Epidermal melanocyte (primary cell): ENCODE measurements at regions not wholly inside any gene's neighbourhood (a gene's known extent, or its start where the extent isn't known, plus 50 kb on each side); places are given as distances from the start of the nearest gene placed in this dataset.

Experiments used
- DNase-seq: peaks from one replicate; pipeline ENCODE4 v3.0.0; 2011; ENCODE audit warnings: low spot score; ENCODE audit not compliant: insufficient read length

DNA sequence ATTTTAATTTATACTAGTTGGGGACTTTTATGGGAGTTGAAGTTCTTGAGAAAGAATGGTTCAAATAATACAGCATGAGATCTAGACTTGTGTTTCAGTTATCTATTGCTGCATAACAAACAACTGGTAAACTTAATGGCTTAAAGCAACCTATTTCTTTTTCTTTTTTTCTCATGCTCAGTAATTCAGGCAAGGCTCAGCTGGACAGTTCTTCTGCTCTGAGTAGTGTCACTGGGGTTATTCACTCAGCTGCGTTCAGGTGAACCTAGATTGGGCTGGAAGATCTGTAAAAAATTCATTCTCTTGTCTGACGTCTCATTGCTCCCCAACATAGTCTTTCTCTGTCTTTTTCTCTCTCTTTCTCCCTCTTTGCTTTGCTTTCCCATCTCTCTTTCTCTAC, 291.7 kb downstream of the GBA3 start:
- no peak for DNase-seq

DNA sequence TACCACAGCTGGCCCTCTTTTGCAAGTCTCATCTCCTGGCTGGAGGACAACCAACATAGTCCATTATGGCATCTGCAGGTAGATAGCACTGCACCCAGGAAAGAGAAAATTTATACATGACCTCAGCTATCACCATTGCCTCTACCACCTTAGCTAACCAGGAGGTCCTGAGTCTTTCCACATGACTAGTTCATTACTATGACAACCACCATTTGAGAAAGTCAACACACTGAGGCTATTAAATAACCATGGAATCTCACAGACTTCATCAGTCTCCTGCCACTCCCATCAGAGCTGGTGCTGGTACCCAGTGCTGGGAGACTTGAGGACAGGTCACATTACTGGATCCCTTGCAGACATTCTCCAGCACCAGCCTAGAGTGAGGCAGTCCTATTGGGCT, 285.9 kb downstream of the GBA3 start:
- DNase-seq = no peak

DNA sequence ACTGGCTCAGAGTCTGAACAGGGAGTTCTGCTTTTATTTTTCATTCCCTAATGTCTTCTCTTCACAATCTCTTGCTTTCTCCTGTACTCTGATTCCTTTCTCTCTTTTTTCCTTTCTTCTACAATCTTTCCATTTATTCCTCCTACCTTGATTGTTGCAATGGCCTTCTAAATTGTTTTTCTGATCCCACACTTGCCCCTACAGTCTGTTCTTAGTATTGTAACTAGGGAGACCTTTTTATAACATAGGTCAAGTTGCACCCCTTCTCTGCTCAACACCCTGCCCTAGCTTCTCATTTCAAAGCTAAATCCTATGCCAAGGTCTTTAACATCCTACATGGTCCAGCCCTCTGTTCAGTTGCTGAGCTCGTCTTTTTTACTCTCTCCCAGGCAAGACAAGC, 277.9 kb downstream of the GBA3 start:
- no peak for DNase-seq

GRCh38 chr4:22969287-22969896, 276.7 kb downstream of the GBA3 start:
- no peak for DNase-seq

- DNase-seq = peak; percentile 23
Observed at GRCh38 chr4:22962295-22962694, 269.6 kb downstream of the GBA3 start.

- no peak for DNase-seq
Observed at GRCh38 chr4:22959483-22959882, 266.7 kb downstream of the GBA3 start.

DNA sequence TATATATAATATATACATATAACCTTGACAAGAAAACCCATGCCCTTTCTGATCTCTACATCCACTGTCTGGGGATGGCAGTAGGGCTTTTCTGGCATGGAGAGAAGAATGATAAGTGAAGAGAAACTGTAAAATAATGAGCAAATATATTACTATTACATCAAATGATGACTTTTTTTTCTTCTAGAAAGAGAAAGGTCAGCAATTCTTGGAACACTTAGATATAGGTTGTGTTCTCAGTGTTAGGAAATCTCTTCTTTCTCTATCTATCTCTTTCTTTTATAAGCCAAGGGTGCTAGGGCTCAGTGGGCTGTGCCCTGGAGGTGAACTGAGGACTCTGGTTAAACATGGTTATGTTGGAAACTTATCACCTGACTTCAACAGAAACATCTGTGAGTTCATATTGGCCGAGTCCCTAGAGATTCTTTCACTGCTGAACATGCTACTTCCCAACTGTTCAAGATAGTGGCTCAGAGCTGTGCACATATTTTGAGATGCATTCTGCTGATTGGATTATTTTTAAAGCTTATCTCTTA, 265.1 kb downstream of the GBA3 start:
- DNase-seq = no peak

DNA sequence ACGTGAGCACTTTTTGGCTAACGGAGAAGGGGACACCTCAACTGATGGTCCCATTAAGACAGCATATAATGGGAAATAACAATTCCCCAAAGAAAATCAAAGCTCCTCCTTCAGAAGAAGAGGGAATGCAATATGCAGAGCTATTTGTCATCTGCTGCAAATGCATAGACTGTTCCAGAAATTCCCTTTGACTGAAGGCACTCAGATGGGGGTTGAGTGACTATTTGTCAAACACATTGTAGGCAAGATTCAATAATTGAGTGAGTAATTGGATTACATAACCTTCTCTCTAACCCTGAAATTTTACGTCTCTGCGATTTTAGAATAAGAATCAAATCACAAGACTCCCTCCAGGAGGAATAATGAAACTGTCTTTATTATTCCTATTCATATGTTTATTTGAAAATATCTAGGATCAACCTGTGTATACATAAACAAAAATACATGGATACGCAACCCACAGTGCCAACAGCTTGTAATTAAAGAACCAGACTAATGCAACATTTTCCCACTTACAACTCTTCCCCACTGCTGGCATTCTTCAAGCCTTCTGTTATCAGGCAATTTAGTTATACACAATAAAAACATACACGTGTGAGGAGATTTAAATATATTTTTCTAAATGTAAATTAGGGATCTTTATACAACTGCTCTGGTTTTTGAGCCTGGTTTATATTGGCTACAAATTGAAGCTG, 256.6 kb downstream of the GBA3 start:
- no peak for DNase-seq

DNA sequence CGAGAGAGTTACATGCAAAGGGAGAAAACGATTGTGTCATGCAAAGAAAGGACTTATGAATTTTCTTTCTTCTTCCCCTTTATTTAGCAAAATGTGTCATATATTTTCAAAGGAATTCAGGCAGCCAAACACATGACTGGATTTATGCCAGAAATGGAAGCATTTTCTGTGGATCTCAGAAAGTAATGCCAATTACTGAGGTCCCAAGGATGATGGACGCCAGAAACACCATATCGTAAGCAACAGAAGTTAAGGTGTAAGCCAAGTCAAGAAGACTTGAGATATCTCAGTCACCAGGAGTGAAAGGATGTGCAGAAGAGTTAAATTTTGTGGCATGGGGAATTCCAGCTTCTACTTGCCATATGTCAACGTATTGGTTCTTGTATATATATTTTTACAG, 255.1 kb downstream of the GBA3 start:
- no peak for DNase-seq

DNA sequence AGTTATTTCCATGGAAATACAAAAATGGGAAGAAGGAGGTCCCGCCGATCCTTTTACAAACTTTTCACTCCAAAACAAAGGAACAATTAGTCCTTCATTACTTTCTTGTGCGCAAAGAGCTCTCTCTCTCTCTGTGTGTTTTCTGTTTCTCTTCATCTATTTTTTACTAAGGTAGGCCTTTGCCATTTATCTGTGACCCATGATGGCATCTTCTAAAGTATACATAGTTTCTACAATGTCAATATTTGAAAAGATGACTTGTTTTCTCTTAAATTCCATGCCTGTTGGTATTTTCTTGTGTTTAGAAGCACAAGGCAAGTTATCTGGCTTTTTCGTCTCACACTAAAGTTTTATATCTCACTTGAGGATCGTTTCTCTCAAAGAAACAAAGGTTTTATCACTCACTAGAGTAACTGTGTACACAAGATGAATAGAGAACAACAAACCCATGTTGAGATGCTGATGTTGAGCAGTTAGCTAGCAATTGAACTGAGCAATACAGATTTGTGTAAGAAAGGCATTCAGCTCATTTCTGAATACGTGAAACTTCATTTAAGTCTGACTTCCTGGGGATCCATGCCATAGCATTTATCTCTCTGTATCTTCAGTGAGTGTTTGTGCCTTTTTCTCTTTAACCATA, 250.3 kb downstream of the GBA3 start:
- no peak for DNase-seq

- DNase-seq = no peak
Observed at GRCh38 chr4:22941688-22942375, 249.1 kb downstream of the GBA3 start.

- DNase-seq = no peak
Observed at GRCh38 chr4:22932326-22932725, 239.6 kb downstream of the GBA3 start.

DNA sequence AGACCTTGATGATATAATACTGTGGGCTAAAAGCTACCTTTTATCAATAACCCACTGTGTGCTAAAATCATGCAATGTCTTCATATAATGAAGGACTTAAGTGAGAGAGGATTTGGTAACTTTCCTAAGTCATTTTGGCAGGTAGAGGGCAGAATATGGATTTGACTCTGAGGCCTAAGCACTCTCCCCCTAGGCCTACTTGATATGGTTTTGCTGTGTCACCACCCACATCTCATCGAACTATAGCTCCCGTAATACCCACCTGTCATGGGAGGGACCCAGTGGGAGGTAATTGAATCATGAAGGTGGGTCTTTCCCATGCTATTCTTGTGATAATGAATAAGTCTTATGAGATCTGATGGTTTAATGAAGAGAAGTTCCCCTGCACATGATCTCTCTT, 229.7 kb downstream of the GBA3 start:
- no peak for DNase-seq

GRCh38 chr4:22921936-22922335, 229.2 kb downstream of the GBA3 start:
- DNase-seq = no peak

- no peak for DNase-seq
Observed at GRCh38 chr4:22911285-22911684, 218.5 kb downstream of the GBA3 start.

DNA sequence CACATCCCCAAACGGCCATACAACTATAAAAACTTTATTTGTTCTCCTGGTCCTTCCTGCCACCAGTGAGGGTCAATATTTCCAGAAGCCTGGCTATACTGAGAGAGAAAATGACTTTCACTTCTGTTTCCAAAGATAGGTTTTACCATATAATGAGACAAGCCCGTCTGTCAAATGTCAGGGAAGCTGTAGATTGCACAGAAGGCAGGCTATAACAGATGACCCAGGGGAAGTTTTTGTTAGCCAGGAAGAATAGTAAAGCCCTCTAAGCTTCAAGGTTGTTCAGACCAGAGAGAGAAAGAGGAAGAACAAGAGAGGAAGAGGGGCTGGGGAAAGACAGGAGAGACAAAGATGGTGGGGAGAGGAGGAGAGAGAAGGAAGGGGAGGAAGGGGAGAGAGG, 217.5 kb downstream of the GBA3 start:
- DNase-seq = no peak

GRCh38 chr4:22906045-22906444, 213.3 kb downstream of the GBA3 start:
- no peak for DNase-seq

DNA sequence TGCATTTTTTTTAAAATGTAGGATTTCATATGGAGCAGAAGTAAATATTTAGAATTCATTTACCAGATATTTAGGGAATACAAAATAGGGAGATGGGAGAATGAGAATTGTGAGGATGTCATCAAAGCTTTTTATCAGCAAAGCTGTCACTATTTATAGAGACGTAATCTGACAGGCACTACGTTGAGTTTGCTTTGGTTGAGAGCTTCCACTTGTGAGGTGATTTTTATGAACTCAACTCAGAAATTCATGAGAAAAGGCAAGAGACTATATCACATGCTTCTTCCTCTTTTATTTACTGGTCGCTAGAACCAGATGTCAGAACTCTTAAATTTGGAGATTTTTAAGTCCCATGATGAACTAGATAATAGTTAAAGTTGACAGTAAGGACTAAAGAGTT, 211.2 kb downstream of the GBA3 start:
- DNase-seq = no peak

GRCh38 chr4:22901631-22902030, 208.9 kb downstream of the GBA3 start:
- DNase-seq = no peak

DNA sequence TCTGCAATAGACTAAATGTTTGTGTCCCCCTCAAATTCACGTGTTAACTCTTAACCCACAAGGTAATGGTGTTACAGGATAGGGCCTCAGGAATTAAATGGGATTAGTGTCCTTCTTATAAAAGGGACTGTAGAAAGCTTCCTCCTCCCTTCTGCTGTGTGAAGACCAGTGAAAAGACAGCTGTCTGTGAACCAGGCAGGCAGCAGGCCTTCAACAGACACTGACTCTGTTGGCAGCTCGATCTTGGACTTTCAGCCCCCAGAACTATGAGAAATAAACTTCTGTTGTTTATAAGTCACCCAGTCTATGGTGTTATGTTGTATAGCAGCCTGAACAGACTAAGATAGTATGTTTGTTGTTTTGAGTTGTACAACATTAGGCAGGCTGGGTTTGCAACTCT, 208.1 kb downstream of the GBA3 start:
- no peak for DNase-seq

DNA sequence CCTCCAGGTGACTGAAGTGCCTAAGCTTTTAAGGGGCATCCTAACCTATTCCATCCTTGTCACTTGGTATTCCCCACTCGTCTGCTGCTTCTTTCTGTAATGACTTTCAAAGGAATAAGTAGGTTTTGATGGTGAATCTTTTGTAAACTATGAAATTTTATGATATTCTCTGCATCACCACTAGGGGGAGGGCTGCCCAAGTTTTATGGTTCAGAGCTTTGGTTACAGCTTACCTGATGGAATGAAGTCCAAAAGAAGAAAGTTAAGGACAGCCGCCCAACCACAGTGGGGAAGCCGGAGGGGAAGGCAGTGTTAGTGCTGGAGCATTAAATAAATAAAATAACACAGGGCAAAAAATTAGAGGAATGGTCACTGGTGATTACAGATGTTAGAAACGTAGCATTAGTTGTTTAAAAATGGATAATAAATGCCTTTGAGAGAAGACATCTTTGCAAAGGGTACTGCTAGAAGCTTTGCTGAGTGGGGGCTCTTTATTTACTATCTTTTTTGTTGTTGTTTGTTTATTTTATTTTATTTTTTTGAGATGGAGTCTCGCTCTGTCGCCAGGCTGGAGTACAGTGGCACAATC, 204.9 kb downstream of the GBA3 start:
- no peak for DNase-seq

GRCh38 chr4:22895482-22895881, 202.7 kb downstream of the GBA3 start:
- DNase-seq = no peak
